ENCODE measurements at regions not wholly inside any gene's neighbourhood (a gene's known extent, or its start where the extent isn't known, plus 50 kb on each side); places are given as distances from the start of the nearest gene placed in this dataset.

DNA sequence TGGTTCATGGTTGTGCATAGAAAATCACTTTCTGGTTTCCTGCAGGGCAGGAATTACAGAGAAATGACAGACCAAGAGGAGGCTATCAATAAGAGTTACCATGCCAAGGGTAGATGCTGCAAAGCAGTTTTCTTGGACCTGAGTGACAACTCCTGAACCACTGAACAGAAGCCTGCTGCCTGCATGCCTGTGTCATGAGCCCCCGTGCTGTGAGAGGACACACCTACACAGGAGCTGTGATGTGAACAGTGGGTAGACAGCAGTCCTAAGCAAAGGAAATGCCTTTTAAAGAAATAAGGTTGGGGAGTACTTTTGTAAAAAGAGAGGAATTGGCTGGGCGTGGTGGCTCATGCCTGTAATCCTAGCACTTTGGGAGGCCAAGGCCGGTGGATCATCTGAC is 54.2 kb upstream of the CREB1 start:
- TF ChIP-seq CTCF (IDR thresholded peaks at IDR 0.05) (no peak), POLR2A (IDR thresholded peaks at IDR 0.05; ENCODE audit: low read depth) (no peak), POLR2AphosphoS5 (IDR thresholded peaks at IDR 0.05) (no peak)
